Amniotic stem cell (primary cell): ENCODE measurements at regions not wholly inside any gene's neighbourhood (a gene's known extent, or its start where the extent isn't known, plus 50 kb on each side); places are given as distances from the start of the nearest gene placed in this dataset.
"Not testable (repeated sequence)": the region's sequence is repeated elsewhere in the genome, so short reads cannot be mapped to it uniquely, and the experiment has no call there.

ENCODE experiments used
- DNase-seq: peaks from one replicate; lab custom pipeline; 2025; lab: John Stamatoyannopoulos, UW

DNA sequence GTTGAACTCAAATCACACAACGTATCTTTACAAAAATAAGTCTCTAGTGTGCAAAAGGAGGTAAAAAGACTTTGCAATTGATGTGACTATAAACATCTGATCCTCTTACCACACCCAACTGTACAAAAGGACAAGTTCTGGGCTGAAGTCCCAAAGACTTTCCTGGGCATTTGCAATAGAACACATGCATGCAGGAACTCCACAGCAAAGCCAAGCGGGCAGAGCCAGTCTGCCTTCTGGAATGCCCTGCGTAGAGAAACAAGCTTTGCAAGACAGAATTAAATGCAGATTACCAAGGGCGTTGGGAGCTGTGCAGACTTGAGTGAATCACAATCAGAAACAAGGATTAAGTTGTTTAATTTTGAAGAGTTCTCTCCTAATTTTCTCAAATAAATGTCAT lies 208.4 kb upstream of the ZNF521 start:
- DNase-seq = no peak

DNA sequence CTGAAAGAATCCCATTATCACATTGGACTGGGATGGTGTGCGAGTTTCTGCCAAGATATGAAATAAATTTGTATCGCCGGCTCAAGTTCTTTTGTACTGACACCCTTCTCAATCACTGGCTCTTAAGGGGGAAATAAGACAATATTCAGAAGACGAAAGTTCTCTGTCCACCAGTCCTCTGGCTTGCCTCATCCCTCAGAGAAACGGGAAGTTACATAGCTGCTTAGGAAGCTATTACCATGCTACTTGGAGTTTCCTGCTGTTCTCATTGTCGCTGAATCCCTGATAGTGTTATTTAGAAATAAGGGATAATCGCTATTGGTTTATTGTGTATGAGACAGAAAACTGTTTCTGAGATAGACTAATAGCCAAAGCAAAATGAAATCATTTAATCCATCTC lies 205.0 kb upstream of the ZNF521 start:
- no peak for DNase-seq

DNA sequence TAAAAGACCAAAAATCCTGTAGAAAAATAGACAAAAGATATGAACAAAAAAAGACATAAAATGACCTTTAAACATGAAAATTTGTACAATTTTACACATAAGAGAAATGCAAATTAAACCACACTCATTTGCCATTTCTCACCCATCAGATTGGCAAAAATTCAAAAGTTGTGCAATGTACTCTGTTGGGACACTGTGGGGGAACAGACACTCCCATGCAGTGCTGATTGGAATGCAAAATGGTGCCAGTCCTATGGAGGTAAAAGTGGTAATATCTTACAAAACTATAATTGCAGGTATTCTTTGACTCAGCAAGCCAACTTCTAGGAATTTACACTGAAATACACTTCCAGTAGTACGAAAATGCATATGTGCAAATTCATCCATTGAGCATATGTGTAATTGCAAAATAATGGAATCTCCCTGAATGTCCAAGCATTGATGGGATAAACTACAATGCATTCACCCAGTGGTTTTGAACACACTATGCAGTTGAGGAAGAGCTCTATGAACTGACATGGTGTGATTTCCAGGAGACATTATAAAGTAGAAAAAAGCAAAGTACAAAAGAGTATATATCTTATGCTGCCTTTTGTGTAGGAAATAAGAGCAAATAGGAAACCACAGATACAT lies 201.8 kb upstream of the ZNF521 start:
- DNase-seq = no peak

DNA sequence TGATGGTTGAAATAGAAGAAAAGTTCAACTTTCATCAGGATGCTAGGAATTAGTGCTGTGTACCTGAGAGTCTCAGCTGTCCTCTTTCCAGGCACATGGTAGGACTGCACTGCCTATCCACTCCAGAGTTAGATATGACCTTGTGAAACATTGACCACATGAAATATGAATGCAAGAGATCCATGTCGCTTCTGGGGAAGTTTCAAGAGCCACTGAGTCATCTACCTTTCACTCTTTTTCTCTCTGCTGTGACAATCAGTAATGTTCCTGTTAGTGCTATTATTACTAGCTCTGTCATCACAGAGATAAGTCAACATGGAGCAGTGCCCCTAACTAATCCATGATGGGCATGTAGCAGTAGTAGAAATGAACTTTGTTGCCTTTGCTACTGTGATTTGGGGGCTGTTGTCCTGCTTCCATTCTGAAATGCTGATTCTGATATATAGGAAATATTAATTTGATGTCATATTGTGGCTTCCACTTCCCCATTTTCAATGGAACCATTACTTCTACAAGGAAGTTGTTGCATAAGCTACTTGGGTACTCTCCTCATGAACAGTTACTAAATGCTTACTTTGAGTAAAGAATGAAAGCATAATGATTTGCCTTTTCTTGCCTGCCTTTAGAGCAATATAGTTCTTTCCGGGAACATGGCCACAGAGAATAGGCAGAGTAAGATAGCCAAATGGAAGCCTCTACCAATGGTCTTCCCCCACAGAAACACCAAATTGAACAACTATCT lies 192.8 kb upstream of the ZNF521 start:
- no peak for DNase-seq

DNA sequence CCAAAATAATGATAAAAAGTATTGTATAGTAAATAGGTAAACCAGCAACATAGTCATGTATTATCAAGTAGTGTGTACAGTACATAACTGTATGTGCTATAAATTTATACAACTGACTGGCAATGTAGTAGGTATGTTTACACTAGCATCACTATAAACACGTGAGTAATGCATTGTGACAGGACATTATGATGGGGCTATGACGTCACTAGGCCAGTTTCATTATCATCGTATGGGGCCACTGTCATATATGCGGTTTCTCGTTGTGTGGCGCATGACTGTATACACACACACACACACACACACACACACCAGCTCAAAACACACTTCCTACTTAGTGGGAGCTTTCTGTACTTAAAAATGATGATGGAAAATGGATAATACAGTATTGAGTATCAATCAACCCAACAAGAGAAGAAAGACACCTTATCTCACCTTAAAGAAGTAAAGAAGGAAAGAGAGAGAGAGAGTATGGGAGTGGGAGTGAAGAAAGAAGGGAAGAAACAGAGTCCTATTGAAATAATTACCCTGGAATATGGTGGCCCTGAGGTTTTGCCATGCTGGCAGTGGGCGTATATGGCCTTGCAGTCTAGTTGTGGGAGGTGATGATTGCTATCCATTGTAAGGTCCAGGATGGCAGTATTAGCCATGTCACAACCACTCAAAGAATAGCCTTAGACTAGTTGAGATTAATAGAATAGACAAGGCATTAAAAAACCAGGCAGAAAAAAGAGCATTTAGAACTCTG lies 186.4 kb upstream of the ZNF521 start:
- DNase-seq = no peak

DNA sequence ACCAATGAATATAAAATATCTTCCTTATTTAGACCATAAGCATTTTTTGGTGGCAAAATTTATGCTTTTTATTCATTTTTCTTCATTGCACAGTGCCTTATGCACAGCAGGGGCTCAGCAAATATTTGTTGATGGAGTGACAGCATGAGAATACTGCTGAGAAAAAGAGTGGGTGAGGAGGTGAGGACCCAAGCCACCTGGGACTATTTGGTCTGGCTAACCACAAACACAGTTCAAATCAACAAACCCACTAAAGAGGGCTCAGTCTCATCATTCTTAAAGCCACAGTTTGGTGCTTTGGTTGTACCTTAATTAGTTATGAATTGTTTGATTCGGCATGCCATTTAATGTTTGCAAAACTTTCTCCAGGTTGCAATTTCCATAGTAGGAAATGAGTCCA lies 183.5 kb upstream of the ZNF521 start:
- DNase-seq = no peak

DNA sequence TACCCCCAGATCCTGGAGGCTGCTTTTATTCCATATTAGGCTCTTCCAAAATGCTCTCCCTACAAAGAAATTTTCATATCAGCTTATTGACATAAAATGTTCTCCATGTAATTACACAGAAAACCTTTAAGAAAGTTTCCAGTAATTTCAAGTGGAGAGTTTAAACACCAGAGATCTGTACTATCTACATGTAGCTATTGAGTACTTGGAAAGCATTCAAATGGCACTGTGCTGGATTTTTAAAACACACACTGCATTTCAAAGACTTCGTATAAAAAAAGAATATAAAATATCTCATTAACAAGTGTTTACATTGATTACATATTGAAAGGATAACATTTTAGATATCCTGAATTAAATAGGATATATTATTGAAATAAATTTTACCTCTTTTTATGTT lies 182.4 kb upstream of the ZNF521 start:
- no peak for DNase-seq

DNA sequence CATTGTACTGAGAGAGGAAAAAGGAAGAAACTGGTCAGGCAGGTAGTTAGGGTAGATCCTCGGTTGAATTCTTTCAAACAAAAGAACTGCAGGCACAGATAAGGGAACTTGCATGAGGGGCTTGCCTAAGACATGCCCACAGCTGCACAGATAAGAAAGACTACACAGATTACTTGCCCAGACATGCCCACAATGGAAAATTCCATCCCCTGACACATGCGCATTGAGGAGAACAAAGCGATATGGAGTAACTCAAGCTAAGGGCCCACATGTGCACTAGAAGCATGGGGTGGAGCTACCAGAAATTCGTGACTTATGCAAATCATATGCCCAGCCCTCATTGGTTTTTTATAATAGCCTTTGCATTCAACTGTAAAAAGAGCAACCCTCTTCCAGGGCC lies 181.3 kb upstream of the ZNF521 start:
- no peak for DNase-seq

DNA sequence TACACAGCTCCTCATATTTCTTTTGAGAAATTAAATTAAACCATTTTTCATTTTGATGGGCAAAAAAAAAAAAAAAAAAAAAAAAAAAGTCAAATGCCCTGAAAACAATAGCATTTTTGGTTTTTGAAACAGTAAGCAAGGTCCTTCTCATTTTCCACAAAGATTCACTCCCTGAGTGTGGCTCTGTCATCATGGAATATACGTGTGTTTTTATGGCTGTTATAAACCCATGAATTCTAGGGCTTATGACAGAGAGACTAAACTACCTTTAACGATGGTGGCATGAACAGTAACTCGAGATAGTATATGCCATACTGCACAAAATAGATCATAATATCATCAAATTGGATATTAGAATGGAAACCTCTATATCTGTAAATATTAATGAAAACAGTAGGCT lies 179.2 kb upstream of the ZNF521 start:
- no peak for DNase-seq

DNA sequence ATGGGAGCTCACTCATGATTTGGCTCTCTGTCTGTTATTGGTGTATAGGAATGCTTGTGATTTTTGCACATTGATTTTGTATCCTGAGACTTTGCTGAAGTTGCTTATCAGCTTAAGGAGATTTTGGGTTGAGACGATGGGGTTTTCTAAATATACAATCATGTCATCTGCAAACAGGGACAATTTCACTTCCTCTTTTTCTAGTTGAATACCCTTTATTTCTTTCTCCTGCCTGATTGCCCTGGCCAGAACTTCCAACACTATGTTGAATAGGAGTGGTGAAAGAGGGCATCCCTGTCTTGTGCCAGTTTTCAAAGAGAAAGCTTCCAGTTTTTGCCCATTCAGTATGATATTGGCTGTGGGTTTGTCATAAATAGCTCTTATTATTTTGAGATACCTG lies 173.8 kb upstream of the ZNF521 start:
- DNase-seq = not testable (repeated sequence)

DNA sequence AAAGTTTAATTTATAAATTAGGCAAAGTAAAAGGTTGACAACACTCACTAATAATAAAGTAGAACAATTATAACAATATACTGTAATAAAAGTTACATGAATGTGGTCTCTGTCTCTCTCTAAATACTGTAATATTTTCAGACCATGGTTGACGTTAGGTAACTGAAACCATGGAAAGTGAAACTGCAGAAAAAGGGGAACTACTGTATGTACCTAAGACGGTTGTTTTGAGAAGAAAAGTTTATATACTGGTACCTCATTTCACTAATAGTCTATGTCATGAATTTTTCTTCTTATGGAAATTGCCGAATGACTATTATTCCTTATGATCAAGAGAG lies 166.7 kb upstream of the ZNF521 start:
- DNase-seq = no peak

DNA sequence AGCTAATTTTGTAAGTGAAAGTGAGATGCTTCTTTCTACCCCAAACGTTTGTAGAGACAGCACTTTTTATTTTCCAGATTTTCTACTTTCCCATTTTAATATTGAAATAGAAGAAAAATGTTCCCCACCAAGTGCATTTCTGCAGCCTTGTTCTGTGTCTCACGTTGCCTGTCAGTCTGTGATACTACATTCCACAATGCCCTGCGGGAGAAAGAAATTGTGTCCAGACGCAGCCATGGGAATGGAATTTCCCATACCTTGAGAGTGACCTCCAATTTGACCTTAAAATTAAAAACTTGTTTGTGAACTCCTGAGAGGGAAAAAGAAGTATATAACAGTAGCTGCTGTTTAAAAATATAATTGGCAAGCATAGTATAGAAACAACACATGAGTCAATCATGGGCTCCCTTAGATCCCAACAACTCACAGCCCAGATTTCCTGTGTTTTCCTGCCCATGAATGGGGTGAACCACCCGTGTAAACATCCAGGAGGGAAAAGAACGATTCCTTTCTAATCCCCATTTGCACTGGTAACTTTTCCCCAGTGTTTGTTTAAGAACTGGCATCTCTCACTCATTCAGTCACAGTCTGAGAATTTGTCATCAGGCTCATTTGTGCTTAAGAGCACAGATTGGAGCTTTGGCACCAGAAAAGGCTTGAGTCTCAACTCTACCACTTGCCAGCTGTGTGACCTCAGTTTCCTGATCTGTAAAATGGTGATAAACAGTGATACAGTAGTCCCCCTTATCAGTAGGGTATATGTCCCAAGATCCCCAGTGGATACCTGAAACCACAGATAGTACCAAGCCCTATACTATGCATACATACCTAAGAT lies 166.1 kb upstream of the ZNF521 start:
- DNase-seq = no peak

DNA sequence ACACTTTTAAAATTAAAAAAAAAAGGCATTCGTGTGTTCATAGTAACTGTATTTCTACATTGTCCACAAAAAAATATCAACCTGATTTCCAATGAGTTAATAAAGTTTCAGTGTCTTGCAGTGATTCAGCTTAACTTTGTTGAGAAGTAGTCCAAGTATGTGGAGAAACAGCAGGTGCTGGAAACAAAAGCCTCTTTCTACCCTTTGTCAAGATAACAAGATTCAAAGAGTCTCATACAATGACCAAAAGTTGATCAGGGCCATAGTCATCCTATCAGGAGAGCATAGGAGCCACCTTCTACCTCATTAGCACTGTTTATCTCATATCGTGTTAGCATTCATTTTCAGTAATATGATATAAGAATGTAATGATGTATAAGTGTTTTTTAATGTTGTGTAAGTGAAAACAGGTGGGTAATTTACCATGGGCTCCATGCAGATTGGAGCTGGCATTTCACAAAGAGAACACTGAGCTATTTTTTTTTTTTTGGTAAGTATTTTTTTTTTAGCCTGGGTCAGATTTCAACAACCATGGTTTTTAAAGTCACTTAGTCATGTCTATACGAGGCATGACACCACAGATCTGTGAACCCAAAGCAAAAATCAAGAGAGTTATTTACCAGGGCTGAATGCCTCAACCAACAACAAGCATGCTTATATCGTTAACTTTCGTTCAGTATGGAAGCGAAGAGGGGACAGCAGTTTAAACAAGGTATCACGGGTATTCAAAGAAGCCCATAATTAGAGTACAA lies 165.0 kb upstream of the ZNF521 start:
- DNase-seq = no peak

DNA sequence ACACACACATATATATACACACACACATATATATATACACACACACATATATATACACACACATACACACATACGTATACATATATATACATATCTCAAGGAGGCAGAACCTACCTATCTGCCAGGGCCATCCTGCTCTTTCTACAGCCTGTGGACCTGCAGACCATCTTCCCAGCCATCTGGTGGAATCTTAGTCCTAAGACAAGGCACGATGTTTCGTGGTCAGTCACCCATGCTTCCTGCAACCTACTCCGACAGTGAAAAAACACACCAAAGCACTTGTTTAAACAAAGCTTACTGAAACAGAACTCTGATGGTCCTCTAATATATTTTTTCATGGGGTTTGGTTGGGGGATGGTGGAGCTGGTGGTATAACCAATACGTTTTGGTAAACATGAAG lies 164.2 kb upstream of the ZNF521 start:
- no peak for DNase-seq

DNA sequence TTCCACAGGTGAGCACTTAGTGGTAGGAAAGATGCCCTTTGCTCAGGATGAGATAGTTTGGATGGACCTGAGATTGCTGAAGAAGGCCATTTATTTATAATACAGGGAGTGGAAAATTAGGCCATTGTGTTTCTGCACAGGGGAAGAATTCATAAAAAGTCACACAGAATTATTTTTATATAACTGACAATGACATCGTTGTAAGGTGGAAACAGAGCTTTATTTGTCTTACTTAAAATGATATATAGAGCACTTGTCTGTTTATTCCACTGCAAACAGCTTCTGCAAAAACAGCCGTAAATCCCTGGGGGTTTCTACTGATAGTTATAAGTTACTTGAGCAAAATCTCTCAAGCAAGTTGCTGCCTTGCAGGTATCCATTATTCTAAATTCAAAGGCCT lies 158.1 kb upstream of the ZNF521 start:
- no peak for DNase-seq

DNA sequence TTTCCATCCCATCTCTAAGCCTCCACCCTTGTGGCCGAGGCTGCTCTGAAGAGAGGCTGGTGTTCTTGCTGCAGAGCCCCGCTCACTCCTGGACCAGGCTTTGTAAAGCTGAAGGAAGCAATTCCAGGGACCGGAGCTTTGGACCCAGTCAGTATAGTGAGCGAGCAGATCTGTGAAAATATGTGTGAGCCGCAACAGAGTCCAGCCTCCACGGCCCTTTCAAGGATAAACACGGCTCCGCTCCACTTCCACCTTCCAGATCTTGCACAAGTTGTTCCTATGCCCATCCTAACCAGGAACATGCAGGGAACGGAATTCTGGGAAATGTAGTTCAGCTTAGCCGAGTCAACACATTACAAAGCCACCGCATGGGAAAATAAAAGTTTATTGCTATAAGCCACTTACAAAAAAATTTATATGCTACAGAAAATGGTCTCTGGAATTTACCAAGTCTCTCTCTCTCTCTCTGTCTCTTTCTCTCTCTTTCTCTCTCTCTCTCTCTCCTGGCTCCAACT lies 151.7 kb upstream of the ZNF521 start:
- no peak for DNase-seq

DNA sequence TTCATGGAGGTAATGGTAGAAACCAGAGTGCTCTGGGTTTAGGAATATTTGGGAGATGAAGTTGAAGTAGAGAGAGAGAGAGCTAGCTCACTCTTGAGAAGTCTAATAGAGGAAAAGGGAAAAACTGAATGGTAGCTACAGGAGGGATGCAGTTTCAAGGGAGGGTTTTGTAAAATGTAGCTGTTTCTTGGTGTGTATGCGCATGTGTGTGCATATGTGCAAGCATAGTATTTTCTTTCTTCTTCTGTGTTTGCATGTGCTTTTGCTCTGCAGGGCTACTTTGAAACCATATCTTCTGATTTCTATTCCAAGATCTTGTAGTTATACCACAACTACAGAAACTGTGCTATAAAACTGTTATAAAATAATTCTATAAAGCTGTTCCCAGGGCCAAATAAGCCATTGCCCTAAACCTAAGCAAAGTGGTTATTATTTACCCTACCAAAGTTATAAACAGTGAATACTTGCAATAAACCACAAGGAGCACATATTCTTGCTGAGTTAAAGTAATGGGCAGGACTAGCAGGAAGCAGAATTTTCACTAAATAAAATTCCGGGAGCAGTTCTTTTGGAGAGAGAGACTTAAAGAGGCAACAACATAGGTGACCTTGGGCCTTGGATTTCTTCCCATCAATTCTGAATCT lies 145.3 kb upstream of the ZNF521 start:
- no peak for DNase-seq

DNA sequence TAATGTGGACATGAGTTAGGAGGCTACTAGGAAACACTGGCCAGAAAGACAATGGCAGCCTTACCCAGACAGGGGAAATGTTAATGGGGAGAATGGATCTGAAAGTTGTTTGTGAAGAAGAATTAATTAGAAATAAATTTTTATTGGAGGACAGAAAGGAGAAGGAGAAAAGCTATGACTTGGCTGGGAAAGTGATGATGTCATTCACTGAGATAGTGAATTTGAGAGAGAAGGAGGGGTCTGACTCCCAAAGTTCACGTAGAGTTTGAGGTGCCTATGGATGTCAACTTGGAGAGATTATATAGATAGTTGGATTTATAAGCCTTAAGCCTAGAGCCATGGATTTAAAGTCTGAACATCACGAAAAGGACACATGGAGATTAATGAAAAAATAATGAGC lies 144.6 kb upstream of the ZNF521 start:
- DNase-seq = no peak

DNA sequence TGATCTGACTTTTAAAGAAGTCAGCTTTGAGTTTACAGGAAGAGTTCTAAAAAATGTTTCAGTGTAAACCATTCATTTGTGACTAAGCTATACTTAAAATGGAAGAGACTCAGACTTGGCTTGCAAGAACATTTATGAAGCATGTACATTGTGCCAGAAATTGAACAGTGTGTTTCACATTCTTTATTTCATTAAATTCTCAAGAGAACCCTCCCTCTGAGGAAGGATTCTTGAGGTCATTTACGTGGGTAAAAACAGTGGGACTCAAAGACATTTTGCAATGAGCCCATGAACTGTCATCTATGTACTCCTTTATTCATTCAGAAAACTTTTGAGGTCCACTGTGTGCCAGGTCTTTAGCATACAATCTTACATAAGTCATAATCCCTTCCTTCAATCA lies 143.6 kb upstream of the ZNF521 start:
- DNase-seq = no peak

DNA sequence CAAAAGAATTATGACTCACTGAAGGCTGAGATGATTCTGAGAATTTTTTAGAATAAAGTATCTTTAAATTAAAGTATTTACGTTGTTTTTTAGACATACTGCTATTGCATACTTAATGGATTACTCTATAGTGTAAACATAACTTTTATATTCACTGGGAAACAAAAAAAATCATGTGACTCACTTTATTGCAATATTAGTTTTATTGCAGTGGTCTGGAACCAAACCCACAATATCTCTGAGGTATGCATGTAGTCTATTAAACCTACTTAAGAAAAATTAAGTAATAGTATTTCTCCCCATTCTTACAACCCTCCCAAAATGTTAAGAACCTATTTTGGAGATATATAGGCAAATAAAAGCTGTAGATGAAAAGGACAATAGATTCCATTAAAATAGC lies 142.9 kb upstream of the ZNF521 start:
- DNase-seq = no peak

DNA sequence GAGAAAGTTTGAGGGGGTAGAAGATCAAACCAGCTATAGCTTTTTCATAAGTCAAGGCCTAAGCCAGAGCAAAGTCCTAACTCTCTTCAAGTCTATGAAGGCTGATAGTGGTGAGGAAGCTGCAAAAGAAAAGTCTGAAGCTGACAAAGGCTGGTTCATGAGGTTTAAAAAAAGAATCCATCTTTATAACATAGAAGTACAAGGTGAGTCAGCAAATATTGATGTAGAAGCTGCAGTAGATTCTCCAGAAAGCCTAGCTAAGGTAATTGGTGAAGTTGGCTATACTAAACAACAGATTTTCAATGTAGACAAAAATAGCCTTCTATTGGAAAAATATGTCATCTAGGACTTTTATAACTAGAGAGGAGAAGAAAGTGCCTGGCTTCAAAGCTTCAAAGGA lies 141.4 kb upstream of the ZNF521 start:
- no peak for DNase-seq
